HG03095 (cell line): ENCODE measurements at regions not wholly inside any gene's neighbourhood (a gene's known extent, or its start where the extent isn't known, plus 50 kb on each side); places are given as distances from the start of the nearest gene placed in this dataset.
"Not testable (repeated sequence)": the region's sequence is repeated elsewhere in the genome, so short reads cannot be mapped to it uniquely, and the experiment has no call there.

ENCODE experiments used
- ATAC-seq: cut with Tn5 transposase; IDR thresholded peaks from one replicate; pipeline ENCODE4 v1.9.1; 2021; ENCODE audit warnings: moderate library complexity; ENCODE audit not compliant: unreplicated experiment

DNA sequence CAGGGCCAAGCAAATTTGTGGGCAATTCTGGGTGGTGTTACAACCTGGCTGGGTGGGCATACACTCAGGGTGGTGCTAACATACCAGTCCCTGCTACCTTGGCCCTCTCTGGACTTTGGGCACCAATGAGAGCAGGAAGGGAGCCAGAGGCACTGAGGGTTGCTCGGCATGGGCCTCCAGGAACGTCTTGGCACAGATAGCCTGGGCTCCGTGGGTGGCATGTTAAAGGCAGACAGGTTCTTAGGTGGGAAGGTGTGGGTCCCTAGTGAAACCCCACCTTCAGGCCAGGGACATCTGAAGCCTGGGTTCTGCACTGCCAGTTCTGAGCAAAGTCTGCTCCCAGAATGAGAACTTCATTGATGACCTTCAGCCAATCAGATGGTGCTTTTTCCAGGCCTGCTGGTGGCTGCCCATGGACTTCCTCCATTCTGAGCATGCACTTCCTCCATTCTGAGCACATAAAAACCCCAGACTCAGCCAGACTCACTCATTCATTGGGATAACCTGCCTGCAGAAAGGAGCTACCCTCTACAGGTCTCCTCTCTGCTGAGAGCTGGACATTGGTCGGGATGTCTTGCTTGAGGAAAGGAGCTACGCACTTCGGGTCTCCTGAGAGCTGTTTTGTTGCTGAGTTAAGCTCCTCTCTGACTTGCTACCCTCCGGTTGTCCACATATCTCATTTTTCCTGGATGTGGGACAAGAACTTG, 2567.1 kb downstream of the PCDH9 start:
- no peak for ATAC-seq

- ATAC-seq, result no peak
Measured at GRCh38 chr13:64648293-64648692, 2581.8 kb downstream of the PCDH9 start.

DNA sequence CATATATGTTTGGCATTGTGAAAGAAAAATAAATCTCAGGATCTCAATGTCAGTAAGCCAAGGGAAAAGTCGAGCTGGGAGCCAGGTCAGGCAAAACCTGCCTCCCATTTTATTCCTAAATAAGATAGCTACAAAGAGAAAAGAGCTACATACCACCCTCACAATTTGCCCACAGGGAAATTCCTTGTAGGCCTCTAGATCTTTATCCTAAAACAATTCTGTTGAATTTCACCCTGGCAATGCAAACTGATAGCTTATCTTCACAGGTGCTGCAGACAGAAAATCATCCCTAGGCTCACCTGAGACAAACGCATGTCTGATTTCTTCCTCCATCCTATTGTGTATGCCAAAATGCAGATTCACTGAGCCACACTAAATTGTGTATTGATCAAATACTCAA, 2587.1 kb downstream of the PCDH9 start:
- no peak for ATAC-seq

DNA sequence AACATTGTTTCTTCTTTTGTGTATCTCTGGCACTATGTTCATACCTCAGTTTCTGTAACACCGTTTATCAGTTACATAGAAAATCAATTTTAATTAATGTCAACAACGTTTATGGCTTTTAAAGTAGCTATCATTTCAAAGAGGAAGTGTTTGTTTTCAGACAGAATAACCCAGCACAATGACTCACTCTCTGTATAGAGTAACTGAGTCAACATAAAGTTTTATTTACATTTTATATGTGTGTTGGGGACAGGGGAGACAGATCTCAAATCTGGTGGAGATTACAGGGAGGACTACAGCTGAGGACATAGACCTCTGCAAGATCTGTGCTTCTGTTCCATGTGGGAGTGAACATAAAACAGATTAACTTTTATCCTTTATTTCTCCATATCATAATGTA, 2590.1 kb downstream of the PCDH9 start:
- no peak for ATAC-seq

DNA sequence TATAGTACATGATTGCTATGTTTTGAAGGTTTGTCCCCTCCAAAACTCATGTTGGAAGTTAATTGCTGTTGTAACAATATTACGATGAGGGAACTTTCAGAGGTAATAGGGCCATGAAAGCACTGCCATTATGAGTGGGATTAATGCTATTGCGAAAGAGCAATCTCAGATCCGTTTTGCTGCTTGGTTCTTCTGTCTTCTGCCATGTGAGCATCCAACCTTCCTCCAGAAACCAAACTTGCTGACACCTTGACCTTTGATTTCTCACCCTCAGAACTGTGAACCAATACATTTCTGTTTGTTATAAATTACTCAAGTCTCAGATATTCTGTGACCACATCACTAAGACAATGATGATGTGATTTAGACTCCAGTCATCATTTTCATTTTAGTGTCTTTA, 2590.9 kb downstream of the PCDH9 start:
- ATAC-seq, result no peak

DNA sequence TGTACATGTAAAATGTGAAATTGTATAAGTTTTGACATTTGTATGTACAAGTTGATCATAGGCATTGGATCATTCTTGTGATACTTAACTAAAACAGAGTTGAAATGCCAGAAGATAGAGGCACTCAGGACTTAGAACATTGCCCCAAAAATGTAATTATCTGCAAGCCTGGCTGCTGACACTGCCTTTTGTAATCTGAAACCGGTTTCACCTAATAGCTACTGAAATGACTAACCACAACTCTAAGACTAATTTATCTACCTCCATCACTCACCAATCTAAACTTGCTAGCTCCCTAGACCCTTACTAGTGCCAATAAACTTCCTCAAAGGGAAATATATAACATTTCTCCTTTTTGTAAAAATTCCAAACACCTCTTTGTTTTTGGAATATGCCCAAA, 2596.2 kb downstream of the PCDH9 start:
- ATAC-seq, result no peak

DNA sequence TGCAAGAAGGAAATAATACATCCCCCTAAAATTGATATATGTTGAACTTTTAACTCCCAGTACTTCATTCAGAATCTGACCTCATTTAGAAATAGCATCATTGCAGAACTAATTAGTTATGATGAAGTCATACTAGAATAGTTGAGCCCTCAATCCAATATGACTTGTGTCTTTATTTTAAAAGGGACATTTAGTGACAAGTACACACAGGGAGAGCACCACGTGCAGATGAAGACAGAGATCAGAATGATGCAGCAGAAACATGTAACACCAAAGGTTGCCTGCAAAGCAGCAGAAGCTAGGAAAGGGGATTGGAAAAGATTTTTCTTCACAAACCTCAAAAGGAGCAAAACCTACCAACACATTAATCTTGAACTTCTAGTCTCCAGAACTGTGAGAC, 2602.5 kb downstream of the PCDH9 start:
- ATAC-seq, result no peak

DNA sequence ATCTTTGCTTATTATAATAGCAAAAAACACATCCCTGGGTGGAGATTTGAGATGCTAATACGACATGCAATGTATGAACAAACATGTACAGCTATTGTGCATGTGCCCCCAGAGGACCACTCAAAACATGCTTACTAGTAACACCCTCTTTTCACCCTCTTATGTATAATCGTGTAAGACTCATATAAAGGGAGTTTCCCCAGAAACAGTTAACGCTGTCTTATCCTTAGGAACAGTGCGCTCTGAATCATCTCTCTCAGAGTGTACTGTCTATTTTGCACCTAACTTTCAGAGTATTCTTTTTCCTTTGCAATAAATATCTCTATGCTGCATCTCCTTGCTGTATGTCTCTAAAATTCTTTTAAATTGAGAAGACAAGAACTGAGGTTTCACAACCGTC, 2604.0 kb downstream of the PCDH9 start:
- ATAC-seq, result no peak

- ATAC-seq, result no peak
Measured at GRCh38 chr13:64617231-64617630, 2612.9 kb downstream of the PCDH9 start.

GRCh38 chr13:64591971-64592370, 2638.2 kb downstream of the PCDH9 start:
- no peak for ATAC-seq

DNA sequence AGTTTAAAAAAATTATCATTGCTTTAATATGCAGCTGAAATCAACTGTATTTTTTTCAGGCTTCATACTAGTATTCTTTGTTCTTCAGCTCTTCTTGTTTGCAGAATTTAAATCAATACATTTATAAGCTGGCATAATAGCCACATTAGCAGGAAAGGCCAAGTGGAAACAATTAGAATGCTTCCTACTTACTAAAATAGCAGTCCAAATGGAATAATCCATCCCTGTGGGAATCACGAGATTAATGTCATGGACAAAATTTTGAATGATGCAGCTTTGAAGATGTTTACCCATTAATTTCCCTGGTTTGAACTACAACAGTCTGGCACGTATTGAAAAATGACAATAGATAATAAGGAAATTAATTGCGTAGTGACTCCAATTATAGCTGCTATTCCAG, 2650.8 kb downstream of the PCDH9 start:
- ATAC-seq, result no peak

- no peak for ATAC-seq
Measured at GRCh38 chr13:64568748-64569147, 2661.4 kb downstream of the PCDH9 start.

DNA sequence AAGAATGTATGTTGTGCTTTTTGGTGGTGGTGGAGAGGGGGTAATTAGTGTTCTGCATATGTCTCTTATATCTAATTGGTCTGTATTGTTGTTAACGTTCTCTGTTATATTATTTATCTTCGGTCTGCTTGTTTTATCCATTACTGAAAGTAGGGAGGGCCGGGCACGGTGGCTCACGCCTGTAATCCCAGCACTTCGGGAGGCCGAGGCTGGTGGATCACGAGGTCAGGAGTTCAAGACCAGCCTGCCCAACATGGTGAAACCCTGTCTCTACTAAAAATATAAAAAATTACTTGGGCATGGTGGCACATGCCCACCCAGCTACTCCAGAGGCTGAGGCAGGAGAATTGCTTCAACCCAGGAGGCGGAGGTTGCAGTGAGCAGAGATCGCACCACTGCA, 2672.1 kb downstream of the PCDH9 start:
- ATAC-seq, result not testable (repeated sequence)

GRCh38 chr13:64556376-64556775, 2673.8 kb downstream of the PCDH9 start:
- ATAC-seq, result no peak

- ATAC-seq, result no peak
Measured at GRCh38 chr13:64553411-64554129, 2676.6 kb downstream of the PCDH9 start.

- ATAC-seq, result no peak
Measured at GRCh38 chr13:64551755-64552154, 2678.4 kb downstream of the PCDH9 start.

DNA sequence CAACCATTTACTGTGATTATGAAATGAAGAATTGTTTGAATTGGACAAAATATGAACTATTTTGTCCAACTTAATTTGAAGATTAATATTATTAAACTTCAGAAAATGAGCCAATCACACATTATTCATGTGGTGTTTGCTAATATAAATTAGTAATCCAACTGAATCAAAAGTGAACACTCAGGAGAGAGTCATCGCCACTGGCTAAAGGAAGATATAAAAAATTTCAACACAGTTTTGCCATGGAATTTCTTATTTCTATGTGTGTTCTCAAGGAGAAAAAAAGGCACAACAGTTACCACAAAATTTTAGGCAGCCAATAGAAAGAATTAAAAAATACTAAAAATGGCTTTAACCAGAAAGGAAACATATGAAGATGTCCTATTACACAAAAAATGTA, 2683.8 kb downstream of the PCDH9 start:
- ATAC-seq, result no peak

DNA sequence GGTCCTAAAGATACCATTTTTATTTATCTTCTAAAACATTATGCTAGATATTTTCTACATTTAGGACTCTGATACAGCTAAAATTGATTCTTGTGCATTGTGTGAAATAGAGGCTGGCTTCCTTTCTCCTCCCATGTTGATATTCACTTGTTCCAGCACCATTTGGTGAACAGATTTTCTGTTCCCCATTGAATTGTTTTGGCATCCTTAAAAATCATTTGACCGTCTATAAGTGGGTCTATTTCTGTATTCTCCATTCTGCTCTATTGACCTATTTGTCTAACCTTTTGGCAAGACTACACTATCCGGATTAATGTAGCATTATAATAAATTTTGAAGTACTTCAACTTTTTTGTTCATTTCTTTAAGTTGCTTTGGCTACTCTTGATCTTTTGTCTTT, 2689.2 kb downstream of the PCDH9 start:
- ATAC-seq, result no peak

DNA sequence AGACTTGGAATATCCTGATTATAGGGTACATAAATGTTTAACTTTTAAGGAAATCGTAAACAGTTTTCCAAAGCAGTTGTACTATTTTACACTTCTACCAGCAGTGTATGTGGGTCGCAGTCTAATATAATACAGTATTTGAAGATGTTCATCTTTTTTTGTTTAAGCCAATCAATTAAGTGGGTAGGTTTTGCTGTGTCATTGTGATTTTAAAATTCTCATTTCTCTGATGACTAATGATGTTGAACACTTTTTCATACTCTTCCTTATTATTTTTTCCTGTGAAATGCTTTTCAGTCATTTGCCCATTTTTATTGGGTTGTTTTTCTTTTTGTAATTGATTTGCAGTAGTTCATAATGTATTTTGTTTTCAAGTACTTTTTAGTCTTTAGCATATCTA, 2689.7 kb downstream of the PCDH9 start:
- ATAC-seq, result no peak

GRCh38 chr13:64538711-64539110, 2691.4 kb downstream of the PCDH9 start:
- no peak for ATAC-seq

DNA sequence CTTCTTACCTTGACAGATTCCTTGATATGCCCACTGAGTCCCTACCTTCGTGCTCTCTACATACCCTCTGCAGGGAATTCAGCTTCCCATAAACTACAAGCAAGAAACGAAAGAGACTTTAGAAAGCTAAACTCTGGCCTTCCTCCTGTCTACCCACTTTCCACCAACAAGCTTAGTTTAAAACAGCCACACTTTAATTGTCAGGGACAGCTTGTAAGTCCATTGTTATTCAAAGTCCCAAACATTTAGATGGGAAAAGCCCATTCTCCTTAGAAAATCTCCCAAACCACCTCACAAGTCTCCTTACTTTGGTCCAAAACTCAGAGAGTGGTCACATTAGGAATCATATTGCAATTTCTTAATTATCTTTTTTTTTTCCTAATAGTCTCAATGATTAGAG, 2695.8 kb downstream of the PCDH9 start:
- no peak for ATAC-seq

DNA sequence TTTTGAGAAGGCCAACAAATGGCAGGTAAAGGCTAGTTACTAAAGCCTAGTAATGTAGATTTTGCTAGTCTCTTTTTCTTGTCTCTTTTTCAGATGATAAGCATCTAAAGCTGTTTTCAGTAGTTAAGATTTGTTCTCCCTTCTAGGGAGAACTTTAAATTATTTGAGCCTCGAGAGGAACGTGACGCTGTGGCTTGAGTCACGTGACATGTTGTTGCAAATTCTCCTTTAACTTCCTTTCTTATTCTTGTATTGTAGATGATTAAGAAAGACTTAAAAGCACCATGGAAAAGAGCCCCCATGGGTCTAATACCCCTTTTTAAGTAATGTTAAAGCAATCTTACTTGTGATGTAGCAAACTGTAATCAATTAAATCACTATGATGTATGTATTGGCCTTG, 2698.7 kb downstream of the PCDH9 start:
- ATAC-seq, result no peak
